GM18502 (cell line): ENCODE measurements at regions not wholly inside any gene's neighbourhood (a gene's known extent, or its start where the extent isn't known, plus 50 kb on each side); places are given as distances from the start of the nearest gene placed in this dataset.
"Not testable (repeated sequence)": the region's sequence is repeated elsewhere in the genome, so short reads cannot be mapped to it uniquely, and the experiment has no call there.

Source experiments
- ATAC-seq: cut with Tn5 transposase; IDR thresholded peaks from one replicate; pipeline ENCODE4 v1.9.1; 2021; ENCODE audit warnings: mild to moderate bottlenecking; ENCODE audit not compliant: unreplicated experiment, poor library complexity

DNA sequence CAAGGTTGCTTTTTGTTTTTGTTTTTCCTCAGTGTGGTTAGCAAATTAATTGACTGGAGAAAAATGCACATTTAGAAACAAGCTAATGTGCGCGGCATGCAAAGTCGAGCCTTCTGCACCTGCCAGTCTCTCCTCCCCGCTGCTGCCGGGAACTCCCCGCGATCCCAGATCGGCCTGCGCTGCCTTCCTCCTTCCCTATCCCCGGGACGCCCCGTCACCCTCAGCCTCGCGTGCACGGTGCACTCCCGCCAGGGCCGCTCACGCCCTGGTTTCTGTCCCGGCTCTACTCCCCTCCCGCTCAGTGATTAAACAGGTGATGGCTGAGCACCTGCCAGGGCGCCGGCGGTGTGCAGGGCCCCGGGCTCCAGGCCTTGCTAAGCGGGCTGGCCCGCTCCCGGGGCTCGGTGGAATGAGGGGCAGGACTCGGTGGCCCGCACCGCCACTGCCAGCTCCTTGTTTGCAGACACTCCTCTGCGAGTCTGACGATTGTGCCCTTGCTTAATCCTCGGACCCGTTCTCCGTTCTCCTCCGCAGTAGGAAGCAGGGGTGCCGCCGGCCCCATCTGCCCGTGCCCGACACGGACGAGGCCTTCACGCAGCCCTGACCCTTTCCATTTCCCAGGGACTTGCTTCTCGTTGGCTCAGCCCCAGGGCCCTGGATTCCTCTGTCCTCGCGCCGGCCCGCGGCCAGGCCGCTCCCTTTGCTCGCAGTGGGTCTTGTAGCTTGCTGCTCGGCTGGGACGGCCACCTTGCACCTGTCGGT lies 143.4 kb downstream of the TRIML1 start:
- ATAC-seq, result no peak

- no peak for ATAC-seq
Observed at GRCh38 chr4:188287169-188287894, 148.1 kb downstream of the TRIML1 start.

DNA sequence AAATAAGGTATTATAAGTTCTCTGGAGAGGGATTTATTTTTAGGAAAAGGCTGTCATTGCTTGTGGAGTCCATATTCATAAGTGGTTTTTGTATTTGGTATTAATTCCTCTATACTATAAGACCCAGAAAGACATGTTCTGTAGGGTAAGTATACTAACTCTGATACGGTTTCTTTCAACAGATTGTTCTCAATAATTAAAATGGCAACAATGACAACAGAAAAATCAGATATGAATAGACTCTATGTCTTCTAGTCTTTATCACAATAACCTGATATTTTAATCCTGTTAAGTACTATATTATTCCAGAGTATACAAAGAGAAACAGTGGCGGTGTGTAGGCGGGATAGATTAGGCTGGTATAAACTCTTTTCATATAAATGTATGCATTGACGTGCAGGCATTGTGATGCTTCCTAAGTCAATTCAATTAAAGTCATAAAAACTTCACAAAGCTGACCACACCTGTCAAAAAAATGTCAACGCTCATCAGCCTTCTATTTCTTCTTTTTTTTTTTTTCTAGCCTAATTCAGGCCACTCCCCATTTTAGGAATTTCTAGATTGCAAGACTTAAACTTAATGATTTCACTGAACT lies 150.4 kb downstream of the TRIML1 start:
- no peak for ATAC-seq

GRCh38 chr4:188295899-188296298 lies 156.7 kb downstream of the TRIML1 start:
- ATAC-seq, result no peak

DNA sequence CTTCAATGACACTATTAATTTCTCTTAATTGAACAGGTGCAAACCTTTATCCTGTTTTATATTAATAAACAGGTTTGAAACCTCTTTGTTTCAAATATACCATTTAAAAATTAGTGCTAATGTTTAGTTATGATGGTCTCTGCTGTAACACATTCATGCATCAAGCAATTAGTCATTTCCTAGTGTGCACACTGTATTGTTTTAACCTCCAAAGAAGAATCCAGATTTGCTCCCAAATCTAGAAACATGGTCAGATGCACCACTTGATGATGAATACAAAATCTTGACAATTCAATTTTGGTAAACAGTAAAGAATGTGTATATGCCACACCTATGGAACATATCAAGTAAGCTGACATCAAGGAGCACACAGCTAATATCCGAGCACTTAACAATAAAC lies 157.1 kb downstream of the TRIML1 start:
- no peak for ATAC-seq

DNA sequence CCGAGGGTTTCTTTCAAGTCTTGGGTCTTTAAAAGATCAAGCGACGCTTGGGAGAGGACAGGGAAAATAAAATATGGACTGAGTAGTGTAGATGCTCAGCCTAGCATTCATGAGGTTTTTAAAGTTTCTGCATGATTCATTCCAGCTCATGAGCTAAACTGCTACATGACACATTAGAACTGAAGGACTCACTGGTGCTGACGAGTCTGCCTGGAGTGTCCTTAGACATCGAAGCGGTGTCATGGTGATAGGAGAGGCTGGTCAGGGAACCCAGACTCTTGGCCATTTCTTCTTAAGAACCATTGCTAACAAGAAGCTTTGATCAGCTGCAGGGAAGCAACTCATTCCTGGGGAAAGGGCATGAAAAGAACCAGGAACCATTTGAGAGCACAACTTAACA lies 158.6 kb downstream of the TRIML1 start:
- ATAC-seq, result no peak

GRCh38 chr4:188299161-188299560 lies 159.9 kb downstream of the TRIML1 start:
- ATAC-seq, result no peak

GRCh38 chr4:188300385-188300784 lies 161.1 kb downstream of the TRIML1 start:
- no peak for ATAC-seq

GRCh38 chr4:188305690-188306089 lies 166.4 kb downstream of the TRIML1 start:
- ATAC-seq, result no peak

- no peak for ATAC-seq
Observed at GRCh38 chr4:188307591-188307990, 168.3 kb downstream of the TRIML1 start.

DNA sequence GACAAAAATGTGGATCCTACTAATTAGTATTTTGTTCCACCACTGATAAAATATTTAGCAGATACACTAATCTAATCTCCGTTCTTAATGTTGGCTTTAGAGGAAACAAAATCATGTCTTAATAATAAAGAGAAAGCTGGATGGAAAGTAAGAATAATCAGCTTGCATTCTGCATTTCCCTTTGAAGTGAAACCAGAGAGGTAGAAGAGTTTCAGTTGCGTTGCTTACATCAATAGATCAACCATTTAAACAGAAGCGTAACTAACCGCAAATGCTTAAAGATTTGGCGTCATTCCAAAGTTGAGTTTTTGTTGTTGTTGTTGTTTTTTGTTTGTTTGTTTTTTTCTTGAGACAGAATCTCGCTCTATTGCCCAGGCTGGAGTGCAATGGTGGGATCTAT lies 168.9 kb downstream of the TRIML1 start:
- no peak for ATAC-seq

DNA sequence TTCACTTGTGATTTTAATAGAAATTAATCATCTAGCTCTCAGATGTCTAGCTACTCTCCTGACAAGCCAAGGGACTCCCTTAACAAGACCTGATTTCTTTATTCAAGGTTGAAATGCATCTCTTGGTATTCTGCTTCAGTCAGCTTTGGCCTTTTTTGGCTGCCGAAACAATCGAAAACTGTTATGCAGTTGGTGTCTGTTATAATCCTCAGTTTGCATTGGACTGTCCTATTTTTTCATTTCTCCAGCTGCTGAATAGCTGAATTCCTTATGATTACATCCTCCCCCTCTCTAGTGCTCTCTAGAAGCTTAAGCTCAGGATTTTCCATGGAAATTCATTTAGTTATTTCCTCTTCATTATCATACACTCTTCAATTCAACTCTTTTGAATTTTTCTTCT lies 177.2 kb downstream of the TRIML1 start:
- no peak for ATAC-seq

DNA sequence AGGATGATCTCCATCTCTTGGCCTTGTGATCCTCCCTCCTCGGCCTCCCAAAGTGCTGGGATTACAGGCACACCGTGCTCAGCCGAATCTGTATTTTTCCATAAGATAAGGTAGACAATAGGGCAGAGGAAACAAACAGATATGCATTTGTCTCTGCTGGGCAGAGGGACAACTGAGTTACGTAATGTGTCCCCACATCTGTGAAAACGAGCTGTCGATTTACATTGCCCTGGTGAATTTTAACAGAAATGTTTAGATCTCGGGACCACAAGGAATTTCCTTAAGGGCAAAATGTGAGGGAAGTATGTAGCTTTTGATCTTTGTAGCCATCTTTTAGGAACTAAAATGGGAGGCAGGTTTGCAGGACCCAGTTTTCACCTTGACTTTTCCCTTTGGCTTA lies 189.7 kb downstream of the TRIML1 start:
- ATAC-seq, result no peak

DNA sequence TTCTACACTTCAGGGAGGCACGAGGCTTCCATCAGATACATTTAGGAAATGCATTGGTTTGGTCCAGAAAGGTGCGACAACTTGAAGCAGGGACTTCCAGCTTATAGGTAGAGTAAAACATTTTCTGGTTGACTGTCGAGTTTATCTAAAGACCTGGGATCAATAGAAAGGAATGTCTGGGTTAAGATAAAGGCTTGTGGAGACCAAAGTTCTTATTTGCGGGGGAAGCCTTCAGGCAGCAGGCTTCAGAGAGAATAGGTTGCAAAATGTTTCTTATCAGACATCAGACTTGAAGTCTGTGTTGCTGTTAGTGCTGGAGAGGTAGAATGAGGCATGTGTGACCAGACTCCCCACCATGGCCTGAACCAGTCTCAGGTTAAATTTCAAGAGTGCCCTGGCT lies 190.3 kb downstream of the TRIML1 start:
- ATAC-seq, result no peak

DNA sequence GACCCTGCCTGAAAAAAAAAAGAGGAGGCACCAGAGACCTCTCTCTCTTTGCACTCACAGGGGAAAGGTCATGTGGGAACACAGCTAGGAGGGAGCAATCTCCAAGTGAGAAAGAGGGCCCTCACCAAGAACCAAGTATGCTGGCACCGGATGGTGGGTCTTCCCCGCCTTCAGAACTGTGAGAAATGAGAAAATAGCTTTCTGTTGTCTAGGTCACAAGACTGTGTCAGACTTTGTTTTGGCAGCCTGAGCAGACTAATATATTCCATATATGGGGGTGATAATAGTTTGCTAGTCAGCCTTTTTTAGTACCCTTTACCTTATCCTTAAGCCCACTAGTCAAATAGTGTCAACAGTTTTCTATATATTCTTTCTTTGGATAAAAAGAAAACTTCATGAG lies 193.0 kb downstream of the TRIML1 start:
- ATAC-seq, result no peak

GRCh38 chr4:188336891-188337290 lies 197.7 kb downstream of the TRIML1 start:
- ATAC-seq, result no peak

GRCh38 chr4:188341428-188341827 lies 202.2 kb downstream of the TRIML1 start:
- ATAC-seq, result no peak

DNA sequence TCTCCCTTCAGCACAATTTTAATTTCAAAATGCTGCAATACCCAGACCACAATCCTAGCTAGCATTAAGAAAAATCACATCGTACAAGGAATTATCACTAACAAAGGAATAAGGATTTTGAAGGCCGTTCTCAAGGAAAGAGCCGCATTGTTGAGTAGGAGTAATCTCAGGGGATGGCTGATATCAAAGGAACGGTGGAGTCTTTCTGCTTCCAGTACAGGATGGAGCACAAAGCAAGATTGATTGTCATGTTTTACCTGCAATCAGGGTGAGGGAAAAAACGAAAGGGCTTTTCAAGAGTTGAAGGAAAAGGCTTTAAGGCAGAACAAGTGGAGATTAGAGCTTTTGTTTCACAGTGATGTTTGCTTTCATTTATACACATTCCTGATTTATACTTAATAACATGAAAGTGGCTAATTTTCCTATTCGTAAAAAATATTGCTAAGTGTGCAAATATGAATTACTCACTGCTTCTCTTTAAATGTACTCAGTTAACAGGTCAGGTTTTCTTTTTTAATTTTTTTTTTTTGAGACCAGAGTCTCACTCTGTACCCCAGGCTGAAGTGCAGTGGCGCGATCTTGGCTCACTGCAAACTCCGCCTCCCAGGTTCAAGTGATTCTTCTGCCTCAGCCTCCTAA lies 207.0 kb downstream of the TRIML1 start:
- ATAC-seq, result no peak

DNA sequence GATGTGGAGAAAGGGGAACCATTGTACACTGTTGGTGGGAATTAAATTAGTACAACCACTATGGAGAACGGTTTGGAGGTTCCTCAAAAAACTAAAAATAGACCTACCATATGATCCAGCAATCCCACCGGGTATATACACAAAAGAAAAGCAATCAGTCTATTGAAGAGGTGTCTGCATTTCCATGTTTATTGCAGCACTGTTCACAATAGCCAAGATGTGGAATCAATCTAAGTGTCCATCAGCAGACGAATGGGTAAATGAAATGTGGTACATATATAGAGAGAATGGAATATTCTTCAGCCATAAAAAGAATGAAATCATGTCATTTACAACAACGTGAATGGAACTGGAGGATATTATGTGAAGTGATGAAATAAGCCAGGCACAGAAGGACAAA lies 208.1 kb downstream of the TRIML1 start:
- no peak for ATAC-seq

DNA sequence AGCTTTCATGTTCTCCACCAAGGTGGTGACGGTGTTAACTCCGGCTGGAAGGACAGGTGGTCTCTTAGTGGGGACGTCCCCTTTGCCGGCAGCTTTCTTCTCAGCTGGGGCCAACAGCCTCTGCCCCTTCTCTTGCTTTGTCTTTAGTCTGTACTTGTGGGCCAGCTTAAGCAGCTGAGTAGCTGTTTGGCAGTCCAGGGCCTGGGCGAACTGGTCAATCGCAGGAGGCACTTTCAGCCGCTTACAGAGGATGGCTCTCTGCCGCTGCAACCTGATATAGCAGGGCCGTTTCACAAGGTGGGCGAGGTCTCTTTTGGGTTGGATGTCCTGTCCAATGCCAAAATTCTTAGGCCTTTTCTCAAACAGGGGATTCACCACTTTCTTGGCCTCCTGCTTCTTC lies 210.3 kb downstream of the TRIML1 start:
- ATAC-seq, result not testable (repeated sequence)

- no peak for ATAC-seq
Observed at GRCh38 chr4:188363196-188363595, 224.0 kb downstream of the TRIML1 start.
